ENCODE measurements at regions not wholly inside any gene's neighbourhood (a gene's known extent, or its start where the extent isn't known, plus 50 kb on each side); places are given as distances from the start of the nearest gene placed in this dataset.

GRCh38 chr12:118611295-118611694 lies 234.9 kb downstream of the SUDS3 start:
- Histone ChIP-seq H3K4me3 (no peak overlapping the region), H3K27me3 (replicated peaks in 1 of 7) (peaks cover 0 to 26% (median 0%) of the 10 kb centered on the region in 7 donors), H3K4me1 (no peaks in the 10 kb centered on the region), H3K36me3 (no peaks in the 10 kb centered on the region), H3K27ac (no peak overlapping the region), H3K9me3 (peaks cover 0 to 26% (median 7%) of the 10 kb centered on the region in 8 donors)
- WGBS, 5 donors: 30 to 34% (median 32%) methylated on average over 9 of the region's 9 CpGs
- TF ChIP-seq POLR2A (IDR thresholded peaks at IDR 0.05): no peak
- TF ChIP-seq POLR2AphosphoS5 (IDR thresholded peaks at IDR 0.05): no peak
- TF ChIP-seq, protein P1, sequence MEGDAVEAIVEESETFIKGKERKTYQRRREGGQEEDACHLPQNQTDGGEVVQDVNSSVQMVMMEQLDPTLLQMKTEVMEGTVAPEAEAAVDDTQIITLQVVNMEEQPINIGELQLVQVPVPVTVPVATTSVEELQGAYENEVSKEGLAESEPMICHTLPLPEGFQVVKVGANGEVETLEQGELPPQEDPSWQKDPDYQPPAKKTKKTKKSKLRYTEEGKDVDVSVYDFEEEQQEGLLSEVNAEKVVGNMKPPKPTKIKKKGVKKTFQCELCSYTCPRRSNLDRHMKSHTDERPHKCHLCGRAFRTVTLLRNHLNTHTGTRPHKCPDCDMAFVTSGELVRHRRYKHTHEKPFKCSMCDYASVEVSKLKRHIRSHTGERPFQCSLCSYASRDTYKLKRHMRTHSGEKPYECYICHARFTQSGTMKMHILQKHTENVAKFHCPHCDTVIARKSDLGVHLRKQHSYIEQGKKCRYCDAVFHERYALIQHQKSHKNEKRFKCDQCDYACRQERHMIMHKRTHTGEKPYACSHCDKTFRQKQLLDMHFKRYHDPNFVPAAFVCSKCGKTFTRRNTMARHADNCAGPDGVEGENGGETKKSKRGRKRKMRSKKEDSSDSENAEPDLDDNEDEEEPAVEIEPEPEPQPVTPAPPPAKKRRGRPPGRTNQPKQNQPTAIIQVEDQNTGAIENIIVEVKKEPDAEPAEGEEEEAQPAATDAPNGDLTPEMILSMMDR (IDR thresholded peaks at IDR 0.05 in 8 of 11, conservative IDR thresholded peaks at IDR 0.05 in 3 of 11): no peak
- DNase-seq: no peak
- intact Hi-C loops (cut with DNase I; ENCODE audit: low total_unique reads): no loop called here

GRCh38 chr12:118611770-118612169 lies 235.4 kb downstream of the SUDS3 start:
- WGBS, 5 donors: 57 to 66% (median 63%) methylated on average over 5 of the region's 5 CpGs
- H3K4me1 ChIP-seq: no peaks in the 10 kb centered on the region
- no peak overlapping the region for H3K27ac ChIP-seq
- intact Hi-C loops (cut with DNase I; ENCODE audit: low total_unique reads): no loop called here
- DNase-seq: no peak
- H3K4me3 ChIP-seq: no peak overlapping the region
- H3K27me3 ChIP-seq (replicated peaks in 1 of 7): peaks cover 0 to 25% (median 0%) of the 10 kb centered on the region in 7 donors
- H3K36me3 ChIP-seq: no peaks in the 10 kb centered on the region
- TF ChIP-seq POLR2A (IDR thresholded peaks at IDR 0.05): no peak
- TF ChIP-seq POLR2AphosphoS5 (IDR thresholded peaks at IDR 0.05): no peak
- TF ChIP-seq, protein P1 (IDR thresholded peaks at IDR 0.05 in 8 of 11, conservative IDR thresholded peaks at IDR 0.05 in 3 of 11): no peak
- H3K9me3 ChIP-seq: peaks cover 0 to 26% (median 7%) of the 10 kb centered on the region in 8 donors

GRCh38 chr12:118617611-118618450 lies 241.5 kb downstream of the SUDS3 start:
- Histone ChIP-seq H3K27me3 (replicated peaks in 1 of 7) (no peaks in the 10 kb centered on the region), H3K36me3 (no peaks in the 10 kb centered on the region), H3K4me3 (no peak overlapping the region), H3K9me3 (peaks cover 0 to 17% (median 6%) of the 10 kb centered on the region in 8 donors), H3K4me1 (no peaks in the 10 kb centered on the region), H3K27ac (no peak overlapping the region)
- 45 to 59% (median 47%) methylated on average over 5 of the region's 5 CpGs for WGBS, 5 donors
- DNase-seq: no peak
- TF ChIP-seq, protein P1 (IDR thresholded peaks at IDR 0.05 in 8 of 11, conservative IDR thresholded peaks at IDR 0.05 in 3 of 11): no peak
- TF ChIP-seq POLR2A (IDR thresholded peaks at IDR 0.05) (no peak), POLR2AphosphoS5 (IDR thresholded peaks at IDR 0.05) (no peak)
- intact Hi-C loops (cut with DNase I; ENCODE audit: low total_unique reads): no loop called here

DNA sequence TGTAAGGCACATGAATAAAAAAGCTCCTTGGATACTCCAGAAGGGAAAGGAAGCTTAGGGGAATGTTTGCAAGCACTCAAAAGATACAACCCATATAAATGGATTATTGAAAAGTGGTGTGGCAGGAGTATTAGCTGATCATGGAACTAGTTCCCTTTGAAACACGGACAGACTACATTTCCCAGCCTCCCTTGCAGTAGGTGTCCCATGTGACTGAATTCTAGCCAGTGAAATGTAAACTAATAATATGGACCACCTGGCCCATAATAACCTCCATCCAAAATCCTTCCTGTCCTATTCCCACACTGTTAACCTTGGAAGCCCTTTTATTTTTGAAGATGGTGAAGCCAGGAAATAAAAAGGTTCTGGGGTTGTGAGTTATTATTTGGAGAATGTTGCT lies 242.3 kb downstream of the SUDS3 start:
- Histone ChIP-seq H3K27me3 (replicated peaks in 1 of 7) (no peaks in the 10 kb centered on the region), H3K36me3 (no peaks in the 10 kb centered on the region), H3K4me3 (no peak overlapping the region), H3K27ac (no peak overlapping the region), H3K9me3 (peaks cover 0 to 8% (median 0%) of the 10 kb centered on the region in 8 donors), H3K4me1 (no peaks in the 10 kb centered on the region)
- intact Hi-C loops (cut with DNase I; ENCODE audit: low total_unique reads): no loop called here
- WGBS, 5 donors: 70 to 85% (median 81%) methylated on average over 1 of the region's 1 CpG
- TF ChIP-seq POLR2AphosphoS5 (IDR thresholded peaks at IDR 0.05) (no peak), POLR2A (IDR thresholded peaks at IDR 0.05) (no peak)
- TF ChIP-seq, protein P1 (IDR thresholded peaks at IDR 0.05 in 8 of 11, conservative IDR thresholded peaks at IDR 0.05 in 3 of 11): no peak
- DNase-seq: no peak

Measured in spleen (tissue), 11 donors.